Thymus (tissue), 11 donors: ENCODE measurements at regions not wholly inside any gene's neighbourhood (a gene's known extent, or its start where the extent isn't known, plus 50 kb on each side); places are given as distances from the start of the nearest gene placed in this dataset.

ENCODE experiments used
- DNase-seq, 9 donors: peaks; one replicate each; pipeline ENCODE4 v3.0.0-alpha.2; 2013; ENCODE audit warnings: low spot score in 9 of 9, low read depth in 6 of 9, missing footprints in 1 of 9
- H3K27ac ChIP-seq, 2 donors: one replicate each; pipeline ENCODE4 v1.5.1; 2013; ENCODE audit warnings: control low read depth in 1 of 2, low read depth in 1 of 2, low read length in 1 of 2, mild to moderate bottlenecking in 1 of 2, moderate library complexity in 1 of 2
- H3K27me3 ChIP-seq, 2 donors: one replicate each; pipeline ENCODE4 v1.5.1; 2013; ENCODE audit warnings: low read length in 1 of 2; ENCODE audit not compliant: control insufficient read depth in 2 of 2, insufficient read depth in 1 of 2
- H3K36me3 ChIP-seq, 2 donors: one replicate each; pipeline ENCODE4 v1.5.1; 2013; ENCODE audit warnings: low read length in 1 of 2, mild to moderate bottlenecking in 1 of 2, moderate library complexity in 1 of 2; ENCODE audit not compliant: control insufficient read depth in 2 of 2, insufficient read depth in 2 of 2
- H3K4me1 ChIP-seq, 2 donors: one replicate each; pipeline ENCODE4 v1.5.1; 2013; ENCODE audit warnings: low read length in 2 of 2; ENCODE audit not compliant: control insufficient read depth in 2 of 2, insufficient read depth in 2 of 2
- H3K4me3 ChIP-seq, 2 donors: one replicate each; pipeline ENCODE4 v1.5.1; 2013; ENCODE audit warnings: low read length in 2 of 2, control low read depth in 1 of 2, mild to moderate bottlenecking in 1 of 2
- H3K9me3 ChIP-seq, 2 donors: one replicate each; pipeline ENCODE4 v1.5.1; 2013; ENCODE audit warnings: low read length in 1 of 2, mild to moderate bottlenecking in 1 of 2; ENCODE audit not compliant: control insufficient read depth in 2 of 2, insufficient read depth in 1 of 2
- WGBS: extraction: QIAGEN DNeasy Blood & Tissue Kit; methylation state at CpG from one replicate; pipeline ENCODE4 v1.1.7; 2013; 5-methylcytosine and 5-hydroxymethylcytosine counted together
- donor health status: healthy.

- WGBS, result 94% methylated on average over 7 of the region's 7 CpGs
- Histone ChIP-seq H3K27me3 (no peaks in the 10 kb centered on the region), H3K9me3 (no peaks in the 10 kb centered on the region), H3K4me1 (no peaks in the 10 kb centered on the region), H3K27ac (no peak overlapping the region), H3K36me3 (no peaks in the 10 kb centered on the region), H3K4me3 (no peak overlapping the region)
- no peak for DNase-seq
Observed at GRCh38 chr5:8413975-8414374, 545.0 kb downstream of the MTRR start.

- Histone ChIP-seq H3K4me1 (no peaks in the 10 kb centered on the region), H3K27me3 (no peaks in the 10 kb centered on the region), H3K4me3 (no peak overlapping the region), H3K36me3 (no peaks in the 10 kb centered on the region), H3K9me3 (no peaks in the 10 kb centered on the region), H3K27ac (no peak overlapping the region)
- 84% methylated on average over 4 of the region's 4 CpGs for WGBS
- no peak for DNase-seq
Observed at GRCh38 chr5:8417316-8418048, 548.5 kb downstream of the MTRR start.

- Histone ChIP-seq H3K27me3 (no peaks in the 10 kb centered on the region), H3K9me3 (no peaks in the 10 kb centered on the region), H3K27ac (no peak overlapping the region), H3K4me1 (no peaks in the 10 kb centered on the region), H3K4me3 (no peak overlapping the region), H3K36me3 (no peaks in the 10 kb centered on the region)
- 66% methylated on average over 3 of the region's 3 CpGs for WGBS
- no peak for DNase-seq
Observed at GRCh38 chr5:8418049-8418426, 549.1 kb downstream of the MTRR start.

GRCh38 chr5:8429778-8430758 is 561.1 kb downstream of the MTRR start:
- 96% methylated on average over 24 of the region's 24 CpGs for WGBS
- no peaks in the 10 kb centered on the region for H3K36me3 ChIP-seq
- H3K27me3 ChIP-seq, result no peaks in the 10 kb centered on the region
- H3K4me3 ChIP-seq, result no peak overlapping the region
- H3K4me1 ChIP-seq, result no peaks in the 10 kb centered on the region
- DNase-seq, result no peak
- no peaks in the 10 kb centered on the region for H3K9me3 ChIP-seq
- H3K27ac ChIP-seq, result no peak overlapping the region

- no peak overlapping the region for H3K4me3 ChIP-seq
- no peaks in the 10 kb centered on the region for H3K27me3 ChIP-seq
- no peaks in the 10 kb centered on the region for H3K4me1 ChIP-seq
- no peak overlapping the region for H3K27ac ChIP-seq
- H3K36me3 ChIP-seq, result no peaks in the 10 kb centered on the region
- no peak for DNase-seq
- WGBS, result 93% methylated on average over 2 of the region's 2 CpGs
- H3K9me3 ChIP-seq, result no peaks in the 10 kb centered on the region
Observed at GRCh38 chr5:8434501-8434900, 565.6 kb downstream of the MTRR start.

GRCh38 chr5:8436924-8437323 is 568.0 kb downstream of the MTRR start:
- DNase-seq, result no peak
- 89% methylated on average over 1 of the region's 1 CpG for WGBS

GRCh38 chr5:8445139-8445538 is 576.2 kb downstream of the MTRR start:
- Histone ChIP-seq H3K27ac (no peak overlapping the region), H3K36me3 (no peaks in the 10 kb centered on the region), H3K4me1 (no peaks in the 10 kb centered on the region), H3K4me3 (no peak overlapping the region), H3K9me3 (no peaks in the 10 kb centered on the region), H3K27me3 (no peaks in the 10 kb centered on the region)
- DNase-seq, result no peak
- WGBS, result 95% methylated on average over 1 of the region's 1 CpG

More at GRCh38 chr5:8436924-8437323, 568.0 kb downstream of the MTRR start:
- H3K27me3 ChIP-seq, result no peaks in the 10 kb centered on the region
- no peak overlapping the region for H3K4me3 ChIP-seq
- no peak overlapping the region for H3K27ac ChIP-seq
- no peaks in the 10 kb centered on the region for H3K9me3 ChIP-seq
- H3K4me1 ChIP-seq, result no peaks in the 10 kb centered on the region
- no peaks in the 10 kb centered on the region for H3K36me3 ChIP-seq

- no peak for DNase-seq
- Histone ChIP-seq H3K36me3 (no peaks in the 10 kb centered on the region), H3K4me3 (no peak overlapping the region), H3K27ac (no peak overlapping the region), H3K9me3 (no peaks in the 10 kb centered on the region), H3K4me1 (no peaks in the 10 kb centered on the region), H3K27me3 (no peaks in the 10 kb centered on the region)
- WGBS, result 95% methylated on average over 2 of the region's 2 CpGs
Observed at GRCh38 chr5:8446179-8446578, 577.2 kb downstream of the MTRR start.

GRCh38 chr5:8456846-8457186 is 587.9 kb downstream of the MTRR start:
- no peaks in the 10 kb centered on the region for H3K4me1 ChIP-seq
- H3K27ac ChIP-seq, result no peak overlapping the region
- H3K9me3 ChIP-seq, result no peaks in the 10 kb centered on the region
- H3K36me3 ChIP-seq, result no peaks in the 10 kb centered on the region
- H3K4me3 ChIP-seq, result peak overlapping the region; percentile 51 to 65
- DNase-seq, result peak in 1 of 9 donors; percentile 6
- 87% methylated on average over 5 of the region's 5 CpGs for WGBS
- no peaks in the 10 kb centered on the region for H3K27me3 ChIP-seq
